ENCODE measurements at regions not wholly inside any gene's neighbourhood (a gene's known extent, or its start where the extent isn't known, plus 50 kb on each side); places are given as distances from the start of the nearest gene placed in this dataset.

- Histone ChIP-seq H4K20me1 (ENCODE audit: control insufficient read depth, insufficient read depth) (no peaks in the 10 kb centered on the region), H3K36me3 (ENCODE audit: control insufficient read depth in 2 of 2, insufficient read depth in 2 of 2, low read length in 1 of 2) (no peaks in the 10 kb centered on the region), H3K79me2 (ENCODE audit: control insufficient read depth, insufficient read depth, low read length) (no peaks in the 10 kb centered on the region), H3K4me2 (ENCODE audit: control insufficient read depth, insufficient read depth) (no peak overlapping the region), H3K9ac (ENCODE audit: control insufficient read depth, insufficient read depth, low read length) (no peak overlapping the region), H2AFZ (ENCODE audit: control insufficient read depth, low read depth, low read length) (no peak overlapping the region), H3K27me3 (replicated peaks in 1 of 2; ENCODE audit: control insufficient read depth in 2 of 2, insufficient read depth in 2 of 2, low read length in 1 of 2) (no peaks in the 10 kb centered on the region), H3K9me3 (replicated peaks; ENCODE audit: control insufficient read depth, insufficient read depth, low read length) (no peaks in the 10 kb centered on the region), H3K27ac (ENCODE audit: control insufficient read depth, insufficient read depth) (no peak overlapping the region), H3K4me1 (ENCODE audit: control insufficient read depth, insufficient read depth, low read length) (no peaks in the 10 kb centered on the region), H3K4me3 (no peak overlapping the region)
- FAIRE-seq (no peak), ATAC-seq (no peak), DNase-seq (ENCODE audit: low read depth, low spot score) (no peak)
- SMC1A ChIA-PET (ENCODE audit: uncharacterized antibody, unreplicated experiment): no interaction called here
- no peak for TF ChIP-seq MTA2 (IDR thresholded peaks at IDR 0.05; ENCODE audit: low read depth)
- TF ChIP-seq, protein P1, sequence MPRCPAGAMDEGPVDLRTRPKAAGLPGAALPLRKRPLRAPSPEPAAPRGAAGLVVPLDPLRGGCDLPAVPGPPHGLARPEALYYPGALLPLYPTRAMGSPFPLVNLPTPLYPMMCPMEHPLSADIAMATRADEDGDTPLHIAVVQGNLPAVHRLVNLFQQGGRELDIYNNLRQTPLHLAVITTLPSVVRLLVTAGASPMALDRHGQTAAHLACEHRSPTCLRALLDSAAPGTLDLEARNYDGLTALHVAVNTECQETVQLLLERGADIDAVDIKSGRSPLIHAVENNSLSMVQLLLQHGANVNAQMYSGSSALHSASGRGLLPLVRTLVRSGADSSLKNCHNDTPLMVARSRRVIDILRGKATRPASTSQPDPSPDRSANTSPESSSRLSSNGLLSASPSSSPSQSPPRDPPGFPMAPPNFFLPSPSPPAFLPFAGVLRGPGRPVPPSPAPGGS (IDR thresholded peaks at IDR 0.05; ENCODE audit: borderline replicate concordance, insufficient read depth, low read depth, low read length, poor library complexity, severe bottlenecking): no peak
- TF ChIP-seq CHD2 (IDR thresholded peaks at IDR 0.05; ENCODE audit: borderline replicate concordance, low read depth, low read length): no peak
- TF ChIP-seq HDAC2 (IDR thresholded peaks at IDR 0.05): no peak
- no peak for TF ChIP-seq SMAD1 (IDR thresholded peaks at IDR 0.05; ENCODE audit: low read depth, partially characterized antibody)
- no peak for TF ChIP-seq ZBTB11 (CRISPR knock-in tag; IDR thresholded peaks at IDR 0.05)
- TF ChIP-seq ZBTB33 (IDR thresholded peaks at IDR 0.05): no peak
- TF ChIP-seq EP300 (IDR thresholded peaks at IDR 0.05; ENCODE audit: borderline replicate concordance in 1 of 2, control insufficient read depth in 1 of 2, low read depth in 2 of 2, low read length in 2 of 2): no peak
- no peak for TF ChIP-seq GATAD2B (conservative IDR thresholded peaks at IDR 0.05; ENCODE audit: low read depth)
- TF ChIP-seq RAD51 (IDR thresholded peaks at IDR 0.05): no peak
- TF ChIP-seq, protein P2, sequence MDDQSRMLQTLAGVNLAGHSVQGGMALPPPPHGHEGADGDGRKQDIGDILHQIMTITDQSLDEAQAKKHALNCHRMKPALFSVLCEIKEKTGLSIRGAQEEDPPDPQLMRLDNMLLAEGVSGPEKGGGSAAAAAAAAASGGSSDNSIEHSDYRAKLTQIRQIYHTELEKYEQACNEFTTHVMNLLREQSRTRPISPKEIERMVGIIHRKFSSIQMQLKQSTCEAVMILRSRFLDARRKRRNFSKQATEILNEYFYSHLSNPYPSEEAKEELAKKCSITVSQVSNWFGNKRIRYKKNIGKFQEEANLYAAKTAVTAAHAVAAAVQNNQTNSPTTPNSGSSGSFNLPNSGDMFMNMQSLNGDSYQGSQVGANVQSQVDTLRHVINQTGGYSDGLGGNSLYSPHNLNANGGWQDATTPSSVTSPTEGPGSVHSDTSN (IDR thresholded peaks at IDR 0.05; ENCODE audit: insufficient replicate concordance, low read depth, low read length): no peak
- TF ChIP-seq POLR2AphosphoS5 (IDR thresholded peaks at IDR 0.05; ENCODE audit: low read length): no peak
- TF ChIP-seq ZNF274 (IDR thresholded peaks at IDR 0.05; ENCODE audit: insufficient read depth, insufficient read length): no peak
- no peak for TF ChIP-seq NRF1 (conservative IDR thresholded peaks at IDR 0.05; ENCODE audit: low read depth, low read length)
- TF ChIP-seq CREM (IDR thresholded peaks at IDR 0.05; ENCODE audit: low read depth): no peak
- intact Hi-C loops (cut with micrococcal nuclease; ENCODE audit: unreplicated experiment): no loop called here
- POLR2A ChIA-PET: no interaction called here
- CTCF ChIA-PET: no interaction called here
- WGBS (ENCODE audit: insufficient coverage, insufficient replicate concordance, low lambda C conversion rate, missing lambda C conversion rate): 89% methylated on average over 1 of the region's 1 CpG
- RAD21 ChIA-PET (ENCODE audit: unreplicated experiment): no interaction called here
- no TSS peak for BruUV-seq (replicated peaks)
- in situ Hi-C loops (cut with MboI): no loop called here
Observed at GRCh38 chr16:61590577-61590976, 445.7 kb downstream of the CDH8 start.
